ENCODE measurements at regions not wholly inside any gene's neighbourhood (a gene's known extent, or its start where the extent isn't known, plus 50 kb on each side); places are given as distances from the start of the nearest gene placed in this dataset.

DNA sequence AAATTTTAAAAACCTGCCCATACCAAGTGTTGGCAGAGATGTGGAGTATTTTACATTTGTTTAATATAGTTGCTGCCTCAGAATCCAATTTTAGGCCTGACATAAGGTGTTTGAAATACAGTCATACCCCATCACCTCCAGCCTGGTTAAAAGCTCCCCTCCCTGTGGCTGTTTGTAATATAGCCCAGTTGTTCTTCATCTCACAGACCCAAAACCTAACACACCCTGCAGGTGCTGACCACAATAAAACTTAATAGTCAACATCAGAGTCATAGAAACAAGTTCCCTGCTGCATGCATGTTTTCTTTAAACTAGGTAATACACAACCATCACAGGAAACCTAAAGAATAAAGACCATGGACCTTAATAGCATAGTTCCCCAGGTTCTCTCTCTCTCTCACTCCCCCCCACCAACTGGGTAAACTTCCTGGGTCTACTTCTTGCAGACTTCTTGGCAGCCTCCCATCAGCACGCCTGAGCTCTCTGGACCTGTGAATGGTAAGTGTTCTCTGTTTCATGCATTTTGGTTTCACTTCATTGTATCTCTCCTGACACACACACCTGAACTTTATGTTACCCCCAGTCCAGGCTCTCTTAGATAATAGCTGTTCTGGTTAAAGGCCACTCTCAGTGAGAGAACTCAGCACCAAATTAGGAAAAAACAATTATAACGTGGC is 1369.9 kb downstream of the EFNB2 start:
- Histone ChIP-seq H3K4me1 (no peaks in the 10 kb centered on the region), H3K9me3 (peaks cover 0 to 5% (median 0%) of the 10 kb centered on the region in 4 donors), H3K36me3 (no peaks in the 10 kb centered on the region), H3K4me3 (no peak overlapping the region), H3K27me3 (no peaks in the 10 kb centered on the region), H3K27ac (no peak overlapping the region)
- TF ChIP-seq POLR2AphosphoS5 (IDR thresholded peaks at IDR 0.05) (no peak), EP300 (IDR thresholded peaks at IDR 0.05) (no peak), POLR2A (IDR thresholded peaks at IDR 0.05) (no peak)
- TF ChIP-seq, protein P1, sequence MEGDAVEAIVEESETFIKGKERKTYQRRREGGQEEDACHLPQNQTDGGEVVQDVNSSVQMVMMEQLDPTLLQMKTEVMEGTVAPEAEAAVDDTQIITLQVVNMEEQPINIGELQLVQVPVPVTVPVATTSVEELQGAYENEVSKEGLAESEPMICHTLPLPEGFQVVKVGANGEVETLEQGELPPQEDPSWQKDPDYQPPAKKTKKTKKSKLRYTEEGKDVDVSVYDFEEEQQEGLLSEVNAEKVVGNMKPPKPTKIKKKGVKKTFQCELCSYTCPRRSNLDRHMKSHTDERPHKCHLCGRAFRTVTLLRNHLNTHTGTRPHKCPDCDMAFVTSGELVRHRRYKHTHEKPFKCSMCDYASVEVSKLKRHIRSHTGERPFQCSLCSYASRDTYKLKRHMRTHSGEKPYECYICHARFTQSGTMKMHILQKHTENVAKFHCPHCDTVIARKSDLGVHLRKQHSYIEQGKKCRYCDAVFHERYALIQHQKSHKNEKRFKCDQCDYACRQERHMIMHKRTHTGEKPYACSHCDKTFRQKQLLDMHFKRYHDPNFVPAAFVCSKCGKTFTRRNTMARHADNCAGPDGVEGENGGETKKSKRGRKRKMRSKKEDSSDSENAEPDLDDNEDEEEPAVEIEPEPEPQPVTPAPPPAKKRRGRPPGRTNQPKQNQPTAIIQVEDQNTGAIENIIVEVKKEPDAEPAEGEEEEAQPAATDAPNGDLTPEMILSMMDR (IDR thresholded peaks at IDR 0.05): no peak
- intact Hi-C loops (cut with DNase I): no loop called here
- 15 to 55% methylated on average over 2 of the region's 2 CpGs for whole genome bisulfite sequencing, 2 donors
- no peak for DNase-seq

GRCh38 chr13:105159841-105160240 is 1375.6 kb downstream of the EFNB2 start:
- DNase-seq: no peak
- intact Hi-C loops (cut with DNase I): no loop called here
- WGBS, 2 donors: 41 to 60% methylated on average over 1 of the region's 1 CpG
- Histone ChIP-seq H3K36me3 (no peaks in the 10 kb centered on the region), H3K9me3 (no peaks in the 10 kb centered on the region), H3K27me3 (no peaks in the 10 kb centered on the region), H3K4me1 (no peaks in the 10 kb centered on the region), H3K27ac (no peak overlapping the region), H3K4me3 (no peak overlapping the region)
- TF ChIP-seq POLR2AphosphoS5 (IDR thresholded peaks at IDR 0.05): no peak
- TF ChIP-seq POLR2A (IDR thresholded peaks at IDR 0.05): no peak
- TF ChIP-seq, protein P1 (IDR thresholded peaks at IDR 0.05): no peak
- TF ChIP-seq EP300 (IDR thresholded peaks at IDR 0.05): no peak

DNA sequence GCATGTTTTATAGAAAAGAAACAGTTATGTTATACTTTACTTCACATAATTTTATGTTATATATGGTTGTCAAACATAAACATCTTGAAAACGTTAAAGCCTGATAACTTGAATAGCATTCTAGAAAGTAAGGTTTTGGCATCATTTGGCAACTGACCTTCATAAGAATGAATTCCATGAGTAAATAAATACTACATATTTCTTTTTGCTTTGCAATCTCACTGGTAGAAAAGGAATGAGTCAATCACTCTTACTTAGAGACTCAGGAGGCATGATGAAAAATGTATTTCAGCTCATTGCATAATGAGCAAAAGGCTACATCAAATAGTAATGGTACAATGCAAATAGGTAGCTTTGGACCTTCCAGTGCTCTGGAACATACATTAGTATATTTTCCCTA is 1381.9 kb downstream of the EFNB2 start:
- no peaks in the 10 kb centered on the region for H3K27me3 ChIP-seq
- no peak overlapping the region for H3K27ac ChIP-seq
- TF ChIP-seq, protein P1 (IDR thresholded peaks at IDR 0.05): no peak
- TF ChIP-seq POLR2AphosphoS5 (IDR thresholded peaks at IDR 0.05): no peak
- no peaks in the 10 kb centered on the region for H3K4me1 ChIP-seq
- no peak overlapping the region for H3K4me3 ChIP-seq
- 72 to 73% methylated on average over 1 of the region's 1 CpG for WGBS, 2 donors
- DNase-seq: no peak
- intact Hi-C loops (cut with DNase I): no loop called here
- no peaks in the 10 kb centered on the region for H3K9me3 ChIP-seq
- no peaks in the 10 kb centered on the region for H3K36me3 ChIP-seq

- no peak overlapping the region for H3K27ac ChIP-seq
- DNase-seq: no peak
- no peaks in the 10 kb centered on the region for H3K4me1 ChIP-seq
- intact Hi-C loops (cut with DNase I): no loop called here
- no peaks in the 10 kb centered on the region for H3K9me3 ChIP-seq
- no peak for TF ChIP-seq POLR2AphosphoS5 (IDR thresholded peaks at IDR 0.05)
- TF ChIP-seq POLR2A (IDR thresholded peaks at IDR 0.05): no peak
- TF ChIP-seq, protein P1 (IDR thresholded peaks at IDR 0.05): no peak
- no peak for TF ChIP-seq EP300 (IDR thresholded peaks at IDR 0.05)
- H3K4me3 ChIP-seq: no peak overlapping the region
- WGBS, 2 donors: 85 to 90% methylated on average over 3 of the region's 3 CpGs
- no peaks in the 10 kb centered on the region for H3K27me3 ChIP-seq
- H3K36me3 ChIP-seq: no peaks in the 10 kb centered on the region
Measured at GRCh38 chr13:105151639-105152038, 1383.8 kb downstream of the EFNB2 start.

DNA sequence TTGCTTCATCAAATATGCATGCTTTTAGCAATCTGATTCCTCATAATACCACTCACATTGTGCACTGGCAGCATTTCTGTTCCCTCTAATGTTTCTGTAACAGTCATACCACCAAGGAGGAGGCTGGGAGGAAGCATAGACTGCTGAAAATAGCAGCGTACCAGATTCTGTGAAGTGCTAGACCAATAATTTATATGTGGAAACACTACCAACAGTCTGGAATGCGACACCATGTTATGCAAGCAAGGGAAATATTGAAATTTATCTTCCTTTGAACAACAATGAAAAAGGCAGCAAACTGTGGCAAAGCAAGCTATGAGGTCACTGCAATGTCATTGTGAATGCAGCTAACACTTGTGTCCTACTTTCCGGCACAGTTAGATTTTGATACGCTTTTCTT is 1388.0 kb downstream of the EFNB2 start:
- Histone ChIP-seq H3K27ac (no peak overlapping the region), H3K36me3 (no peaks in the 10 kb centered on the region), H3K9me3 (no peaks in the 10 kb centered on the region), H3K27me3 (no peaks in the 10 kb centered on the region), H3K4me1 (no peaks in the 10 kb centered on the region), H3K4me3 (no peak overlapping the region)
- no peak for DNase-seq
- WGBS, 2 donors: 86 to 89% methylated on average over 4 of the region's 4 CpGs
- intact Hi-C loops (cut with DNase I): no loop called here
- TF ChIP-seq EP300 (IDR thresholded peaks at IDR 0.05) (no peak), POLR2AphosphoS5 (IDR thresholded peaks at IDR 0.05) (no peak), POLR2A (IDR thresholded peaks at IDR 0.05) (no peak)
- TF ChIP-seq, protein P1 (IDR thresholded peaks at IDR 0.05): no peak
